Vagina (tissue), 2 donors: ENCODE measurements at regions not wholly inside any gene's neighbourhood (a gene's known extent, or its start where the extent isn't known, plus 50 kb on each side); places are given as distances from the start of the nearest gene placed in this dataset.

Experiments
- DNase-seq, 2 donors: peaks; one replicate each; pipeline ENCODE4 v3.0.0-alpha.2; 2017; ENCODE audit errors: extremely low spot score in 2 of 2
- H3K27ac ChIP-seq: fragments of 200-600 bp; sonication (generic); one replicate; pipeline ENCODE4 v1.5.1; 2019
- H3K27me3 ChIP-seq: fragments of 200-600 bp; sonication (generic); one replicate; pipeline ENCODE4 v1.5.1; 2019
- H3K36me3 ChIP-seq, 2 donors: fragments of 200-600 bp; sonication (generic); one replicate each; pipeline ENCODE4 v1.5.1; 2017 to 2019
- H3K4me1 ChIP-seq: fragments of 200-600 bp; sonication (generic); one replicate; pipeline ENCODE4 v1.5.1; 2019
- H3K4me3 ChIP-seq, 2 donors: fragments of 200-600 bp; sonication (generic); 1 replicate in 1 of 2; 2 replicates in 1 of 2; pipeline ENCODE4 v1.5.1; 2016 to 2019
- H3K9me3 ChIP-seq: fragments of 200-600 bp; sonication (generic); one replicate; pipeline ENCODE4 v1.5.1; 2019
- CTCF ChIP-seq, 3 experiments: fragments of 450-650 bp in 2 of 3; fragments of 200-600 bp in 1 of 3; sonication (generic) in 1 of 3; IDR thresholded peaks; one replicate each; pipeline ENCODE4 v1.5.1; 2017 to 2019; ENCODE audit warnings: antibody characterized with exemption in 3 of 3, mild to moderate bottlenecking in 2 of 3, moderate library complexity in 2 of 3
- POLR2A ChIP-seq, 2 donors: fragments of 450-650 bp; IDR thresholded peaks; one replicate each; pipeline ENCODE4 v1.6.1; 2017; ENCODE audit warnings: antibody characterized with exemption in 2 of 2, mild to moderate bottlenecking in 2 of 2, moderate library complexity in 2 of 2
- POLR2AphosphoS5 ChIP-seq, 2 donors: sonication (generic); formaldehyde crosslinking; IDR thresholded peaks; one replicate each; pipeline ENCODE4 v1.9.0; 2017; ENCODE audit warnings: antibody characterized with exemption in 2 of 2, mild to moderate bottlenecking in 2 of 2, low read depth in 1 of 2; ENCODE audit not compliant: insufficient read depth in 1 of 2
- intact Hi-C: fragments of 100-400 bp; cut with DNase I; formaldehyde crosslinking; loops from one replicate; pipeline ENCODE4 v1.15.1; 2023

- no peaks in the 10 kb centered on the region for H3K4me1 ChIP-seq
- H3K27me3 ChIP-seq: no peaks in the 10 kb centered on the region
- intact Hi-C loops: no loop called here
- H3K9me3 ChIP-seq: no peaks in the 10 kb centered on the region
- no peak overlapping the region for H3K4me3 ChIP-seq
- DNase-seq: no peak
- no peaks in the 10 kb centered on the region for H3K36me3 ChIP-seq
- TF ChIP-seq POLR2AphosphoS5 (IDR thresholded peaks at IDR 0.05; ENCODE audit: insufficient read depth in 1 of 2, low read depth in 1 of 2): no peak
- no peak for TF ChIP-seq CTCF (IDR thresholded peaks at IDR 0.05)
- no peak for TF ChIP-seq POLR2A (IDR thresholded peaks at IDR 0.05)
- H3K27ac ChIP-seq: no peak overlapping the region
Observed at GRCh38 chr9:107147134-107147533, 135.9 kb upstream of the RAD23B start.

- TF ChIP-seq POLR2A (IDR thresholded peaks at IDR 0.05) (no peak), CTCF (IDR thresholded peaks at IDR 0.05) (no peak), POLR2AphosphoS5 (IDR thresholded peaks at IDR 0.05; ENCODE audit: insufficient read depth in 1 of 2, low read depth in 1 of 2) (no peak)
- no peak overlapping the region for H3K4me3 ChIP-seq
- H3K27me3 ChIP-seq: no peaks in the 10 kb centered on the region
- no peak for DNase-seq
- no peaks in the 10 kb centered on the region for H3K9me3 ChIP-seq
- no peaks in the 10 kb centered on the region for H3K4me1 ChIP-seq
- H3K36me3 ChIP-seq: no peaks in the 10 kb centered on the region
- no peak overlapping the region for H3K27ac ChIP-seq
- intact Hi-C loops: no loop called here
Observed at GRCh38 chr9:107148216-107148615, 134.9 kb upstream of the RAD23B start.

- H3K4me1 ChIP-seq: no peaks in the 10 kb centered on the region
- no peak overlapping the region for H3K4me3 ChIP-seq
- DNase-seq: no peak
- H3K36me3 ChIP-seq: no peaks in the 10 kb centered on the region
- no peaks in the 10 kb centered on the region for H3K9me3 ChIP-seq
- TF ChIP-seq POLR2AphosphoS5 (IDR thresholded peaks at IDR 0.05; ENCODE audit: insufficient read depth in 1 of 2, low read depth in 1 of 2): no peak
- no peak for TF ChIP-seq POLR2A (IDR thresholded peaks at IDR 0.05)
- TF ChIP-seq CTCF (IDR thresholded peaks at IDR 0.05): no peak
- intact Hi-C loops: no loop called here
- no peak overlapping the region for H3K27ac ChIP-seq
- no peaks in the 10 kb centered on the region for H3K27me3 ChIP-seq
Observed at GRCh38 chr9:107149756-107150155, 133.3 kb upstream of the RAD23B start.

- no peaks in the 10 kb centered on the region for H3K4me1 ChIP-seq
- H3K36me3 ChIP-seq: no peaks in the 10 kb centered on the region
Observed at GRCh38 chr9:107153336-107153735, 129.7 kb upstream of the RAD23B start.

GRCh38 chr9:107154291-107154690, 128.8 kb upstream of the RAD23B start:
- H3K36me3 ChIP-seq: no peaks in the 10 kb centered on the region
- DNase-seq: no peak
- no peaks in the 10 kb centered on the region for H3K27me3 ChIP-seq
- no peaks in the 10 kb centered on the region for H3K9me3 ChIP-seq
- no peak overlapping the region for H3K27ac ChIP-seq
- H3K4me1 ChIP-seq: no peaks in the 10 kb centered on the region
- TF ChIP-seq POLR2AphosphoS5 (IDR thresholded peaks at IDR 0.05; ENCODE audit: insufficient read depth in 1 of 2, low read depth in 1 of 2): no peak
- TF ChIP-seq CTCF (IDR thresholded peaks at IDR 0.05): no peak
- TF ChIP-seq POLR2A (IDR thresholded peaks at IDR 0.05): no peak
- no peak overlapping the region for H3K4me3 ChIP-seq
- intact Hi-C loops: no loop called here

More at GRCh38 chr9:107153336-107153735, 129.7 kb upstream of the RAD23B start:
- no peak overlapping the region for H3K4me3 ChIP-seq
- H3K27me3 ChIP-seq: no peaks in the 10 kb centered on the region
- H3K27ac ChIP-seq: no peak overlapping the region
- DNase-seq: no peak
- H3K9me3 ChIP-seq: no peaks in the 10 kb centered on the region
- TF ChIP-seq CTCF (IDR thresholded peaks at IDR 0.05) (no peak), POLR2A (IDR thresholded peaks at IDR 0.05) (no peak), POLR2AphosphoS5 (IDR thresholded peaks at IDR 0.05; ENCODE audit: insufficient read depth in 1 of 2, low read depth in 1 of 2) (no peak)
- intact Hi-C loops: no loop called here
